ENCODE measurements at regions not wholly inside any gene's neighbourhood (a gene's known extent, or its start where the extent isn't known, plus 50 kb on each side); places are given as distances from the start of the nearest gene placed in this dataset.

GRCh38 chr5:57410374-57411320, 72.0 kb downstream of the ACTBL2 start:
- TF ChIP-seq CTCF (IDR thresholded peaks at IDR 0.05), result no peak
- no peak for ATAC-seq (ENCODE audit: low FRiP score)
- DNase-seq (ENCODE audit: low spot score), result no peak

- DNase-seq (ENCODE audit: low spot score) (no peak), ATAC-seq (ENCODE audit: low FRiP score) (peak; percentile 58)
- no peak for TF ChIP-seq CTCF (IDR thresholded peaks at IDR 0.05)
Measured at GRCh38 chr5:57408714-57409113, 73.9 kb downstream of the ACTBL2 start.

GRCh38 chr5:57408285-57408684, 74.3 kb downstream of the ACTBL2 start:
- DNase-seq (ENCODE audit: low spot score), result no peak
- no peak for TF ChIP-seq CTCF (IDR thresholded peaks at IDR 0.05)
- ATAC-seq (ENCODE audit: low FRiP score), result no peak

GRCh38 chr5:57407391-57407790, 75.2 kb downstream of the ACTBL2 start:
- DNase-seq (ENCODE audit: low spot score) (no peak), ATAC-seq (ENCODE audit: low FRiP score) (no peak)
- TF ChIP-seq CTCF (IDR thresholded peaks at IDR 0.05), result no peak

GRCh38 chr5:57406641-57407040, 76.0 kb downstream of the ACTBL2 start:
- ATAC-seq (ENCODE audit: low FRiP score) (no peak), DNase-seq (ENCODE audit: low spot score) (no peak)
- TF ChIP-seq CTCF (IDR thresholded peaks at IDR 0.05), result no peak

GRCh38 chr5:57405984-57406383, 76.6 kb downstream of the ACTBL2 start:
- no peak for TF ChIP-seq CTCF (IDR thresholded peaks at IDR 0.05)
- ATAC-seq (ENCODE audit: low FRiP score) (peak; percentile 50), DNase-seq (ENCODE audit: low spot score) (no peak)

- no peak for TF ChIP-seq CTCF (IDR thresholded peaks at IDR 0.05)
- ATAC-seq (ENCODE audit: low FRiP score) (no peak), DNase-seq (ENCODE audit: low spot score) (no peak)
Measured at GRCh38 chr5:57402761-57403160, 79.8 kb downstream of the ACTBL2 start.
